ENCODE measurements at regions not wholly inside any gene's neighbourhood (a gene's known extent, or its start where the extent isn't known, plus 50 kb on each side); places are given as distances from the start of the nearest gene placed in this dataset.

DNA sequence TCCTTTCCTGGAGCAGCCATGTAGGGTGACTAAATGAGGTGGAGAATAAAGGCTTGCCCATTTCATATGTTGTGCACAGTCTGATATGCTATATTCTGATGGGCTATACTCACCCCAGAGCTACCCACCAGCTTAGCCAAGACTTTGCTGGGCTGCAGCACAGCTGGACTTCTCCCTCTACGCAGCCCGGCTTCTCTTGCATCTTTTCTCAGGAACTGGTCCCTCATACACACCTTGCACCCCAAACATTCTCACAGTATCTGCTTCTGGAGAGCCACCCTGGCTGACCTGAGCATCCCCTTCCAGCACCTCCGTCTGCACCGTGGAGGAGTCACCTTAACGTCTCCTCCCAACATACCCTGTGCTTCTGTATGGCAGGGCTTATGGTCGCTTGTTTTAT, 150.8 kb upstream of the PMEPA1 start:
- DNase-seq: no peak

DNA sequence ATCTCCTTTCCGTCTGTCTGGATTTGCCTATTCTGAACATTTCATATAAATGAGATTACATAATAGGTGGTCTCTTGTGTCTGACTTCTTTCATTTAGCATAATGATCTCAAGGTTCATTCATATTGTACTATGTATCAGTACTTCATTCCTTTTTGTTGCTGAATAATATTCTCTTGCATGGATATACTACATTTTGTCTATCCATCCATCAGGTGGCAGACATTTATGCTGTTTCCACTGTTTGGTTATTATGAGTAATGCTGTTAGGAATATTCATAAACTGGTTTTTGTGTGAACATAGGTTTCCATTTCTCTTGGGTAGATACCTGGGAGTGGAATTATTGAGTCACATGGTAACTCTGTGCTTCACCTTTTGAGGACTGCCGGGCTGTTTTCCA, 148.2 kb upstream of the PMEPA1 start:
- DNase-seq: no peak

DNA sequence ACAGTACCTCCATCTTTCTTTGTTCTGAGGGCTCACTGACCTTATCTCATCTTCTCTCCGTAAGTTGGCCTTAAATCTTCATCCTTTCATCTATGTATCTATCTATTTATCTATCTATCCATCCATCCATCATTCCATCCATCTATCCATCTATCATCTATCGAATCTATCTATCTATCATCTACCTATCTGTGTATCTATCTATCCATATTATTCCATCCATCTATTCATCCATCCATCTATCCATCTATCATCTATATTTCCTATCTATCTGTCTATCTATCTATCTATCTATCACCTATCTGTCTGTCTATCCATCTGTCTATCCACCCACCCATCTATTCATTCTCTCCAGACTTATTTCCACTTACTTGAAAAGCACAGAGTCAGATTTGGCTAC, 147.3 kb upstream of the PMEPA1 start:
- DNase-seq: no peak

DNA sequence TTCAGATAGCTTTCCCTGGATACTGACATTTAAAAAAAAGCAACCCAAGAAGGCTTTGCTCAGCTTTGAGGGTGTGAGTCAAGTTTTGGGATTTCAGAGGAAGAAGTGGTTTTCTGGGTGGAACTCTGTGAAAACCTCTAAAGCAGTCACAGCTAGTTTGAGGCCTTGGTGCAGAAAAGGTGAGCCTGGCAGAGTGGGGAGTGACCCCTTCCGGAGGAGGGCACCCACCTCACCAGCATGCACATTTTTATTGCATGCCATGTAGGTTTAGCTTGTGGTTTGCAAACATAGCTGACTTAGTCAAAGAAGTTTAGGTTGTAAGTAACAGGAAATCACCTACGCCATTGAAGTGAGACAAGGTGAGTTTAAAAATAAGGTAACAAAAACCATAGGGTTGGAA, 146.8 kb upstream of the PMEPA1 start:
- DNase-seq: no peak

DNA sequence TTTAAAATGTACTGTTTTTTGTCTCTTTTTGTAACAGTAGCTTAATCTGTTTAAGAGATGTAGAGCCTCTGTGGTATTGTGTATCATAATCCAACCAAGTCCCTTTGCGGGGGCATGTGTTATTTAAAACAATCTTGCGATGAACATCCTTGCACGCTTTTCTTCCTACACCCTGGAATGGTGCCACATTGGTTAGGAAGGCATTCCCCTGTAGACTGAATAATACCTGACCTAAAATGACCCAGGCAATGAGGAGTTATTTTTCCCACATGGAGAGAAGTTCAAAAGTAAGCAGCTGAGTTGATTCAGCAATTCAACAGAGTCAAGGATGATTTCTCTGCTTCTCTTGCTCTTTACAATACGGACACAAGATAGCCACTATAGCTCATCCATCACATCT, 142.0 kb upstream of the PMEPA1 start:
- DNase-seq: no peak

DNA sequence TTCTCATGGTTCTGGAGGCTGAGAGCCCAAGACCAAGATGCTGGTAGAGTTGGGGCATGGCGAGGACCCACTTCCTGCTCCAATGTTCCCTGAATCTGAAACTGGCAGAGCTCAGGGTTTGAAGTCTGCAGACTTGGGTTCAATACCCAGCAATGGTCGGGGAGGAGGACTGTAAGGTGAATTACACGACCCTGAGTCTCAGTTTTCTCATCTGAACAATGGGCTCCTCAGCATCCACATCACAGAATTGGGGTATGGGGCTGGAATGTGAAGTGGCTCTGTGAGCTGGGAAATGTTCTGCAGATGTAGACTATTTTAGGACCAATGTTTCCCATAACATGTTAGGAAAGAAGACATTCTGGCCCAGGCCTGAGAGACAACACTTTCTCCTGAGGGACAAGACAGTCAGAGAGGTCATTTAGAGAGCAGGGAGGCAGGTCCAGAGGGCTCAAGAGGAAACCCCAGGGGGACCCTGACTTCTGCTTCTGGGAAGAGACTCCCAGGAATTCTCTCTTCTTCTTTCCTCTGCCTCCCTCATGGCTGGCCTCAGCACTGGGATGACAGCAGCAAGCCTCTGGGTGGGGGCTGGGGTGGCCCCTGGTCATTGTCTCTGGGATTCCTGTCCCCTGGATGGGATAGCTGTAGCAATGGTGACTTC, 141.3 kb upstream of the PMEPA1 start:
- no peak for DNase-seq

DNA sequence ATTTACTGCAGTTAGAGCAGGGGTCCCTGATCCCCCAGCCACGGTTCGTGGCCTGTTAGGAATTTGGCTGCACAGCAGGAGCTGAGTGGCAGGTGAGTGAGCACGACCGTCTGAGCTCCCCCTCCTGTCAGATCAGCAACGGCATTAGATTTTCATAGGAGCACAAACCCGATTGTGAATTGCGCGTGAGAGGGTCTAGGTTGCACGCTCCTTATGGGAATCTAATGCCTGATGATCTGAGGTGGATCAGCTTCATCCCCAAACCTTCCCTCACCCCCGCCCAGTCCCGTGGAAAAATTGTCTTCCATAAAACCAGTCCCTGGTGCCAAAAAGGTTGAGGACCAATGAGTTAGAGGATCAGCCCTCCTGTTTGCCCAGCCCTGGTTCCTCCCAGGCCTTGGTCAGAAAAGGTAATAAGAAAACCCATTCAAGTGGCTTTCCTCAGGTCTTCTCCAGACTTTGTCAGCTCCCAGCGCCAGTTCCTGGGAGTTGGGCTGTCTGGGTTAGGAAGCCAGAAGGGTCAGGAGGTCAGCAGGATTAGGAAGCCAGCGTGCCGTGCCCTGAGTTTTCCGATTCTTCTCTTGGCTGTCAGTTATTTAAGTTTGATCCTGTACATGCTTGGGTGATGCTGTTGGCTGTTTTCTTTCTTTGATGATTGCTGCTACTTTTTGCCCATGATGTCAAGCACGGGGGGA, 139.9 kb upstream of the PMEPA1 start:
- DNase-seq: no peak

DNA sequence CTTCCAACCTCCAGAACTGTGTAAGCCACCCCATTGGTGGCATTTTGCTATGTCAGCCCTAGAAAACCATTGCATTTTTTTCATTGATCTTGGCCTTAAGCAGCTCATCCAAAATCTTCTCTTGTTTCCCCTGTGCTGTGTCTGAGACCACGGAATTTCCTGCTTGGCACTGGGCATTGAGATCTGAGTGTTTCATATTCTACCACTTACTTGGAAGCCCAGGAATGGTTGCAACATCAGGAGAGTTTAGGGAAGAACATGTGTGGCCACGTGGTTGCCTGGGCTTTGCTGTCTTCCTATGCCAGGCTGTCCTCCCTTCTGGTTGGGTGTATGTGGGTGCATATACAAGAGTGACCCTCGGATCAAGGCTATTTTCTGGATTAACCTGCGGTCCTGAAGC, 139.3 kb upstream of the PMEPA1 start:
- DNase-seq: no peak

DNA sequence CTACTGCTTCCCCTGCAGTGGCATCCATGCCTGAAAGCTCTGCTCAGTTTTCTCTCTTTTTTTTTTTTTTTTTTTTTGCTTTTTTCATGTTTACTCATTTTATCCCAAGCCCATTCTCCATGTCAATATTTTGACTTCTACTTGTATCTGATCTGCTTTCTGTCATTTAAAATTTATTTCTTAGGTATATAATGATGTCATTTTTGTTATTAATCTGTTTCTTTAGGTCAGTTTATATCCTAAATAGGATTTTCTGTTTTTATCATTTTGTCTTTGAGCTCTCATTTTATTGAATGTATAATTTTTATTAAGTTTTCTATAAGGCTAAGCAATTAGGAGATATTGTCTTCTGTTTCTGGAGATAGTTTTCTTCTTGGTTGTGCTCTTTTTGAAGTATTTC, 138.5 kb upstream of the PMEPA1 start:
- DNase-seq: no peak

DNA sequence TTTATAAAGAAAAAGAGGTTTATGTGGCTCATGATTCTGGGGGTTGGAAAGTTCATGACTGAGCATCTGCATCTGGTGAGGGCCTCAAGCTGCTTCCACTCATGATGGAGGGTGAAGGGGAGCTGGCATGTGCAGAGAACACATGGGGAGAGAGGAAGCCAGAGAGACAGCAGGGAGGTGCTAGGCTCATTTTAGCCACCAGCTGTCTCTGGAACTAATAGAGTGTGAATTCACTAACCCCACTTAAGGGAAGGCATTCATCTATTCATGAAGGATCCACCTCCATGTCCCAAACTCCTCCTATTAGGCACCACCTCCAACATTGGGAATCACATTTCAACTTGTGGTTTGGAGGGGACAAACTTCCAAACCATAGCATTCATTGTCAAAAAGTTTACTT, 137.3 kb upstream of the PMEPA1 start:
- DNase-seq: no peak

DNA sequence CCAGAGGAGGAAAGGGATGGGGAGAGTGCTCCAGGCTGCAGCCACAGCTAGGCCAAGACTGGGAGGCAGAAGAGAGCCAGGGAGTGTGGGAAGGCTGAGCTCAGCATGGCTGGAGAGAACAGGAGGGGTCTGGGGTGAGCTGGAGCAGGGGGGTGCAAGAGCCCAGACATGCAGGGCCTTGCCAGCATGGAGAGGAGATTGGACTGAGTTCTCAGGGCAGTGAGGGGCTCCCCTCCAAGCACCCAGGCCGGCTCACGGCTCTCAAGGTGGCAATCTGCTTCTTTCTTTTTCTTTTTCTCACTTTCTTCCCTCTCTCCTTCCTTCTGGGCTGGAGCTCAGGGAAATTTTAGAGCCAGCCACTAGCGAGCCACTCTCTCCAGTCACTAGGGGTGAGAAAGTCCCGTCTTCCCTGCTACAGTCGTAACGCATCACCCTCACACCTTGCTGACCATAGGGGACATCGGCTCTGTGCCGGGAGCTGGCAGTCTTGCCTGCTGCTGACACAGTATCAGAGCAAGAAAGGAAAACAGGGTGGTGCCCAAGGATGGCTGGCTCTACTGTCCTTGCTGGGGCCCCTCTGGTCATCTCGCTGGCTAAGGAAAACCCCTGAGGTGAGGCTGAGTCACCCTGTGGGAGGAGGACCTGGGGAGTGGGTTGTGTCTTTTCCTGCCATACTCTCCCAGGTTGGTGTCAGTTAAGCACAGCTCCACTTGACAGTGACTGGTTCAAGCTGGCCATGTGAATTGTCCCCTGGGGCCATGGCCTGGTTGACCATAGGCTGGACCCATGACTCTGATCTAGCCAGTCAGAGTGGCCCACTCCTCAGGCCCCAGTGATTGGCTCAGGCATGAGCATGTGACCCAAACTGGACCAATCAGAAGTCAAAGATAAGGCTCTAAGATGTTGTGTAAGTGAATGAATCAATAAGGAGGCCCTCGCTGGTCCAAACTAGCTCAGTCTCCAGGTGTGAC, 135.1 kb upstream of the PMEPA1 start:
- no peak for DNase-seq

DNA sequence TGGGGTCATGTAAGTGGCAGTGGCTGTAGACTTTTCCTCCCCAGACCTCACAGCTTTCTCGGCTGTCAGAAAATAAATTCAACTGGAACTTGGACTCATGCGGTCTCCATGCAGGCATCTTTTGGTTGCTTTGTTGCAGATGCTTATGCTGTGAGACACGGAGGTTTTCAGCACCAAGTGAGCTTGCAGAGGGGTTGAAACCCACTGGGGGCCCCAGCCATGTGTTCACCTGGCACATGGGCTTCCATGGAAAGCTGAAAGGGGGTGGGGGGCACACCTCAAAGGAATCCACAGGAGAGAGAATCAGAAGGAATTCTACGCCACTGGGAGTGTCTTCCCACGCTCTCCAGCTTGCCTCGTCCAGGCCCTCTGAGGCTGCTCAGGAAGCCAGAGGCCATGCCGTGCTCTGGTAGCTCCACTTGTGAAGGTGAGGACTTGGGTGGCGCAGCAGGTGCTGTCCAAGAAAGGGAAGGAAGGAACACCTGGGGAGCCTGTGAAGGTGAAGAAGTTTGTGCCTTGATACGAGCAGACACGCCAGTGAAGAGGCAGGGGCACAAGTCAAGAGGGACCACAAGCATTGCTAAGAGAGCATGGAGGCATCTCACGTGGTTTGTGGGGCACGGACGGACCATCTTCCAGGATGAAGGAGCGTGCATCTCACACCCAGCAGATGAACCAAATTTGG, 134.3 kb upstream of the PMEPA1 start:
- DNase-seq: no peak

DNA sequence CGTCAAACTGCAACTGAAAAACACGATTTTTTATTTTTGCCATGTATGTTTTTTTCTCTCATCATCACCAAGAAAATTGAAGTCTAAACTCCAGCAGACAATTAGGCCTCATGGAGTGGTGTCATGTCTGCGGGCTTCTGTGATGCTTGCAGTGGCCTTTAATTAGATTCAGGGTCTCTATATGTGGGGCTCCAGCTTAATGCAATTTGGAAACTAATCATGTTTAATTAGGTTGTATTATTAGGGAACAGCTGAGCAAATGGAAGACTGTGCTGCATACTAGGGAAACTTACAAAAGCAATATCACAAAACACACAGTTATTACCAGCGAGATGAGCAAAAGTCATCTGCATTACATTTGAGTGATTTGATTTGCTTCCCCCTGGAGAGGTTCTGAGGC, 132.9 kb upstream of the PMEPA1 start:
- no peak for DNase-seq

DNA sequence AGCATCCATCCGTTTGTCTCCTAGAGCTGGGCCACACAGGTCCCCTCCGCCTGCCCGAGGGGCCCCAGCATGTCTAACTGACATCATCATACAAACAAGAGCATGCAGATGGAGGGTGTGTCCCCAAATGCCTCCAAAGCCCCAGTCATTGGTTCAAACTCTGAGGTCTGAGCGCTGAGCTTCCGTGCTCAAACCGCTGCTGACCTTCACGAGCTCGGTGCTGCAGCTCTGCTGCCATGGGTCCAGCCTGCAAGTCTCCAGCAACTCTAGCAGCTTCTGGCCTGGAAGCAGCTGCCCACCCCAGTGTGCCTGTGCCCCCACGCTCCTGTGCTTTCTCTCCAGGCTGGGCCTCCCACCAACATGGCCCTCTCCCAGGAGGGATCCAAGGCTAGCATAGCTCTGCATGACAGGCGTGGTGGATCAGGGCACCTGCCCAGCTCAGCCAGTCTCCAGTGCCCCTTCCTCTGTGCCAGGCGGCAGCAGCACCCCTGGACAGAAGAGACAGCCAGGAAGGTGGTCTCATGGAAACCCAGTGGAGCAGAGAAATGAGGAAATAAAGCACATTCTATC, 131.6 kb upstream of the PMEPA1 start:
- DNase-seq: no peak

DNA sequence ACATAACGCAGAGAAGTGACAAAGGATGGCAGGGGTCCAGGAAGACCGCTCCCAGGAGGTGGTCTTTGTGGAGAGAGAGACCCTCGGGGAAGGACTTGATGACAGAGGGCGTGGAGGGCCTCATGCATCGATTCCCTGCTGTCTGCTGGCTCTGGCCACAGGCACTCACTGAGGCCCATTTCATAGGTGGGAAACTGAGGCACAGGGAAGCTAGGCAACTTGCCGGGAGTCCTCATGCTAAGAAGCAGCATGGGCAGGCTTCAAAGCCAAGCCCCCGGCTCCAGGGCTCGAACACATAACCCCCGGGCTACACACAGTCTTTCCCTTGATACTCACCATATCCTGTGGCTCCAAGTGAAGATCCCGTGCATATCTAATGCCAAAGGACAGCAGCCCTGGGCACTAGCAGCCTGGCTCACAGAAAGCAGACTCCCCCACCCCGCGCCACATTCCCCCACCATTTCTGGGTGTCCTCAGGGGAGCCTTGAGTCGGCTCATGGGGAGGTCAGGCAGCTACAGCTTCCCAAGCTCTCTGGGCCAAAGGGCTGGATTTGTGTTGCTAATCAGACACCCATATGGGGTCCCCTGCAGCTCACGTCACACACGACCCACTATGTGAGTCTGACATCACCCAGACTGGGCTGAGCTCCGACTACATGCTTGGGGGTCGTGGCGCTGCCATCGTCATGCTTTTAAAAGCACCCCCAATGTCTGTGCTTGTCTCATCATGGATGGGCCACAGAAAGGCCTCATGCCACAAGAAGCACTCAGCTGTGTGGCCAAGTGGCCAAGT, 130.9 kb upstream of the PMEPA1 start:
- DNase-seq: no peak

DNA sequence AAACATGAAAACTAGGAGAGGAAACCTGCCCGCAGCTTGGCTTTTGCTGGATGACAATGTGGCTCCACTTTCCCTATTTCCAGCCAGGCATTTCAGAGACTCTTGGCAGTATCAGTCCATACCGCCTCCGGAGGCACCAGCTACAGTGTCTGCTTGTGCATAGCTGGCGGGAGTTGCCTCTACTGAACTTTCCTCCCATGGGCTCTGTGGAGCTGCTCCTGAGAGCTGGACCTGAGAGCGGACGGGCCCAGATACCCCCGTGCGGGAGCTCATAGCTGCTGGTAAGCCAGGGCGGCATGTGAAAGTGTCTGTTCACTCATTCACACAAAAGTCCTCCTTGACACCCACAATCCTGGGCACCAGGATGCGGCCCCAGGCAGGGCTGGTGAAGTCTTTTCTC, 130.3 kb upstream of the PMEPA1 start:
- DNase-seq: no peak

DNA sequence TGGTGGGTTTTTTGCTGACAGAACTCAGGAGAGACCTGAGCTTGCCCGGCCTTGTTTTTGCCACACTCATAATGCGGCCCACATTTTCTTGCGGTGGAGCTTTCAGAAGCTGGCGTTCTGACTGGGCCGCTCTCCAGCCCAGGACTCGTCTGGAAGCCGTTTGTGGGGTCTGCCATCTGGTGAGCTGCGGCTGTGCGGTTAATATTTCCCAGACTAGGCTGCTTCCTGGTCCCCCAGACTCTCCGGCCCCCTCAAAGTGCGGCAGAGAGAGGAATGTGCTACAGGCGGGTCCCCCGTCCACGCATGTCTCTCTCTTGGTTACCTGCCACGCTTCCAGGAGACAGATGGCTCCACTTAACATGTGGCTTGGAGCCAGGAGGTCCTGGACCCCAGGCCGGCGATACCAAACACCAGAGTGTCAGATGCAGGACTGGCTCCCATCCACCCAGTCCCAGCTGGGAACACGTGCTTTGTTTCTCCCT, 128.9 kb upstream of the PMEPA1 start:
- DNase-seq: peak in 6 of 56 donors; percentile 10 to 29 (median 16)

DNA sequence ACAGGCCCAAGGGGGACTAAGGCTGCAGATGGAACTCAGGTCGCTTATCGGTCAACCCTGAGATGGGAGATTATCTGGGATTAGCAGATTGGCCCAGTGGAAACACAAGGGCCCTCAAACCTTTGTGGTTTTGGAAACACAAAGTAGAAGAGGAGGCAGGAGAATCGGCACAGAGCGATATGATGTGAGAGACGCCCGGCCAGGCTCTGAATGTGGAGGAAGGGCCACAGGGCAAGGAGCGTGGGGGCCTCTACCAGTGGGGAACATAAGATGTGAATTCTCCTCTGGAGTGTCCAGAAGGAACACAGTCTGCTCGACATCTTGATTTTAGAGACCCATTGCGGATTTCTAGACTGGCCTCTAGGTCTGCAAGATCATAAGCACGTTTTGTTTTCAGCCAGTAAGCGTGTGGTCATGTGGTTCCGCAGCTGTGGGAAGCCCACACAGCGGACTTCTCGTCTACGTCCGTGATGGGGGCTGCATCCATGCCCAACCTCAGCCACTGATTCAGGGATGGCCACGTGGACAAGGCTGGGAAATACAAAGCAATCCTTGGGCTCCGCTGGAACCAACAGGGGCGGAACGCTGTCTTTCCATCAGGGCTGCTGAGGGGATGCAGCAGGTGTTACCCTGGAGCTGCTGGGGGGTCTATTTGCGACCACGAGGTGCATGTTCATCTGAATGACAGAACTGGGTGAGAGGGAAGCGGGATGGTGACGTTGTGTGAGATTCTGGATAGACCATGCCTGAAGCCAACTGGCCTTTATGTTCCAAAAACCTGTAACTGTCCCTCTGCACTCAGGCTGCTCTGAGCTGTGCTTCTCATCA, 127.6 kb upstream of the PMEPA1 start:
- no peak for DNase-seq
